GM19467 (cell line): ENCODE measurements at regions not wholly inside any gene's neighbourhood (a gene's known extent, or its start where the extent isn't known, plus 50 kb on each side); places are given as distances from the start of the nearest gene placed in this dataset.

Experiments
- ATAC-seq: cut with Tn5 transposase; IDR thresholded peaks from one replicate; pipeline ENCODE4 v1.9.1; 2021; ENCODE audit warnings: mild to moderate bottlenecking, moderate library complexity; ENCODE audit not compliant: unreplicated experiment

GRCh38 chr5:43947935-43948334, 345.0 kb downstream of the NNT start:
- ATAC-seq, result no peak

GRCh38 chr5:43941806-43942205, 338.8 kb downstream of the NNT start:
- no peak for ATAC-seq

GRCh38 chr5:43940562-43940961, 337.6 kb downstream of the NNT start:
- ATAC-seq, result no peak

- no peak for ATAC-seq
Measured at GRCh38 chr5:43926923-43927322, 323.9 kb downstream of the NNT start.

GRCh38 chr5:43920422-43920821, 317.4 kb downstream of the NNT start:
- no peak for ATAC-seq

GRCh38 chr5:43917925-43918324, 314.9 kb downstream of the NNT start:
- ATAC-seq, result no peak

- ATAC-seq, result no peak
Measured at GRCh38 chr5:43903129-43903528, 300.1 kb downstream of the NNT start.

- no peak for ATAC-seq
Measured at GRCh38 chr5:43900974-43901373, 298.0 kb downstream of the NNT start.

- ATAC-seq, result no peak
Measured at GRCh38 chr5:43895876-43896275, 292.9 kb downstream of the NNT start.

GRCh38 chr5:43893951-43894684, 291.1 kb downstream of the NNT start:
- ATAC-seq, result no peak

GRCh38 chr5:43891112-43891511, 288.1 kb downstream of the NNT start:
- no peak for ATAC-seq

GRCh38 chr5:43889233-43889632, 286.3 kb downstream of the NNT start:
- ATAC-seq, result no peak

GRCh38 chr5:43875741-43876140, 272.8 kb downstream of the NNT start:
- no peak for ATAC-seq

GRCh38 chr5:43874772-43875171, 271.8 kb downstream of the NNT start:
- no peak for ATAC-seq

GRCh38 chr5:43873791-43874190, 270.8 kb downstream of the NNT start:
- ATAC-seq, result no peak

GRCh38 chr5:43859309-43859708, 256.3 kb downstream of the NNT start:
- ATAC-seq, result no peak

GRCh38 chr5:43855452-43855851, 252.5 kb downstream of the NNT start:
- ATAC-seq, result no peak

GRCh38 chr5:43854697-43855292, 251.8 kb downstream of the NNT start:
- no peak for ATAC-seq

GRCh38 chr5:43852279-43852678, 249.3 kb downstream of the NNT start:
- ATAC-seq, result no peak

GRCh38 chr5:43851741-43852140, 248.8 kb downstream of the NNT start:
- no peak for ATAC-seq

- no peak for ATAC-seq
Measured at GRCh38 chr5:43840424-43841125, 237.6 kb downstream of the NNT start.

- ATAC-seq, result no peak
Measured at GRCh38 chr5:43839218-43839617, 236.2 kb downstream of the NNT start.
